HEK293 (cell line): ENCODE measurements at regions not wholly inside any gene's neighbourhood (a gene's known extent, or its start where the extent isn't known, plus 50 kb on each side); places are given as distances from the start of the nearest gene placed in this dataset.

Experiments used
- CTCF ChIA-PET: fragments of 350-600 bp; formaldehyde crosslinking; extraction: SDS; loops from one replicate; lab custom pipeline; 2021; ENCODE audit warnings: antibody characterized with exemption; lab: Yijun Ruan, JAX
- POLR2A ChIA-PET: fragments of 300-600 bp; formaldehyde crosslinking; extraction: SDS; loops from one replicate; lab custom pipeline; 2020; ENCODE audit warnings: antibody characterized with exemption, inconsistent platforms; lab: Yijun Ruan, JAX
- H3K27ac ChIP-seq: fragments of 200-500 bp; sonication (Bioruptor generic); 2 replicates; pipeline ENCODE4 v1.5.1; 2014; ENCODE audit warnings: low read depth, low read length, control low read depth, inconsistent platforms; ENCODE audit errors: extremely low read depth
- H3K36me3 ChIP-seq, 2 experiments: fragments of 200-500 bp in 1 of 2; sonication (Bioruptor generic) in 1 of 2; 1 replicate in 1 of 2; 2 replicates in 1 of 2; pipeline ENCODE4 v1.5.1; 2014 to 2017; ENCODE audit warnings: inconsistent platforms in 2 of 2, low read length in 2 of 2; ENCODE audit not compliant: control insufficient read depth in 2 of 2, insufficient read depth in 1 of 2
- H3K4me1 ChIP-seq: fragments of 200-500 bp; sonication (Bioruptor generic); 2 replicates; pipeline ENCODE4 v1.5.1; 2014; ENCODE audit warnings: mild to moderate bottlenecking, low read length, inconsistent platforms; ENCODE audit not compliant: control insufficient read depth, insufficient read depth
- H3K4me3 ChIP-seq: 2 replicates; pipeline ENCODE4 v1.5.1; 2011; ENCODE audit warnings: low read depth, mild to moderate bottlenecking, control low read depth, low read length, moderate library complexity
- H3K9me3 ChIP-seq: fragments of 200-500 bp; sonication (Bioruptor generic); 2 replicates; pipeline ENCODE4 v1.5.1; 2014; ENCODE audit warnings: low read depth, low read length, inconsistent platforms; ENCODE audit not compliant: control insufficient read depth, insufficient read depth
- EGR2 ChIP-seq: fragments of 450-650 bp; formaldehyde crosslinking; IDR thresholded peaks from 2 replicates; pipeline ENCODE4 v1.5.1; 2016; ENCODE audit warnings: low read depth, missing biosample characterization, missing genetic modification characterization
- HOXA7 ChIP-seq: sonication (generic); formaldehyde crosslinking; IDR thresholded peaks from 2 replicates; pipeline ENCODE4 v1.8.1; 2022; ENCODE audit warnings: missing genetic modification reagents, borderline replicate concordance
- HOXD13 ChIP-seq: sonication (generic); formaldehyde crosslinking; IDR thresholded peaks from 2 replicates; pipeline ENCODE4 v1.8.0; 2022; ENCODE audit warnings: missing genetic modification reagents, borderline replicate concordance
- SCRT1 ChIP-seq: fragments of 450-650 bp; formaldehyde crosslinking; IDR thresholded peaks from 2 replicates; pipeline ENCODE4 v1.5.1; 2016; ENCODE audit warnings: missing biosample characterization, missing genetic modification characterization, borderline replicate concordance
- TCF7L2 ChIP-seq: IDR thresholded peaks from 2 replicates; pipeline ENCODE4 v1.6.1; 2011; ENCODE audit warnings: low read depth, mild to moderate bottlenecking, inconsistent platforms, low read length, moderate library complexity, borderline replicate concordance
- ZNF138 ChIP-seq: fragments of 450-650 bp; formaldehyde crosslinking; IDR thresholded peaks from 2 replicates; pipeline ENCODE4 v1.5.1; 2016; ENCODE audit warnings: missing biosample characterization, missing genetic modification characterization, borderline replicate concordance
- ZNF24 ChIP-seq: fragments of 450-650 bp; formaldehyde crosslinking; IDR thresholded peaks from 2 replicates; pipeline ENCODE4 v1.5.1; 2016; ENCODE audit warnings: missing biosample characterization, missing genetic modification characterization
- ZNF335 ChIP-seq: fragments of 450-650 bp; formaldehyde crosslinking; conservative IDR thresholded peaks from 2 replicates; pipeline ENCODE4 v1.5.1; 2016; ENCODE audit warnings: missing biosample characterization, missing genetic modification characterization
- ZNF610 ChIP-seq: fragments of 450-650 bp; formaldehyde crosslinking; IDR thresholded peaks from 2 replicates; pipeline ENCODE4 v1.5.1; 2016; ENCODE audit warnings: missing biosample characterization, missing genetic modification characterization, borderline replicate concordance
- ZNF654 ChIP-seq: fragments of 450-650 bp; formaldehyde crosslinking; IDR thresholded peaks from 2 replicates; pipeline ENCODE4 v1.5.1; 2016; ENCODE audit warnings: low read depth, missing biosample characterization, missing genetic modification characterization
- ZNF701 ChIP-seq: fragments of 450-650 bp; formaldehyde crosslinking; IDR thresholded peaks from 2 replicates; pipeline ENCODE4 v1.5.1; 2016; ENCODE audit warnings: missing biosample characterization, missing genetic modification characterization
- ZNF776 ChIP-seq: fragments of 450-650 bp; formaldehyde crosslinking; IDR thresholded peaks from 2 replicates; pipeline ENCODE4 v1.5.0; 2017; ENCODE audit warnings: missing biosample characterization, missing genetic modification characterization, borderline replicate concordance
- ZNF830 ChIP-seq: fragments of 450-650 bp; IDR thresholded peaks from 2 replicates; pipeline ENCODE4 v1.5.0; 2018; ENCODE audit warnings: missing biosample characterization, missing genetic modification characterization, low read depth, mild to moderate bottlenecking, moderate library complexity
- ZSCAN16 ChIP-seq: fragments of 450-650 bp; formaldehyde crosslinking; IDR thresholded peaks from 2 replicates; pipeline ENCODE4 v1.5.1; 2016; ENCODE audit warnings: missing biosample characterization, missing genetic modification characterization
- TF ChIP-seq, protein P1 (sequence below): fragments of 450-650 bp; formaldehyde crosslinking; IDR thresholded peaks from 2 replicates; pipeline ENCODE4 v1.5.1; 2017; ENCODE audit warnings: missing biosample characterization, missing genetic modification characterization
- TF ChIP-seq, protein P2 (sequence below): fragments of 450-650 bp; formaldehyde crosslinking; IDR thresholded peaks from 2 replicates; pipeline ENCODE4 v1.5.1; 2016; ENCODE audit warnings: missing biosample characterization, missing genetic modification characterization
- TF ChIP-seq, protein P3 (sequence below): fragments of 450-650 bp; formaldehyde crosslinking; IDR thresholded peaks from 2 replicates; pipeline ENCODE4 v1.5.1; 2016; ENCODE audit warnings: missing biosample characterization, missing genetic modification characterization
- TF ChIP-seq, protein P4 (sequence below): fragments of 450-650 bp; formaldehyde crosslinking; IDR thresholded peaks from 2 replicates; pipeline ENCODE4 v1.5.1; 2016; ENCODE audit warnings: missing biosample characterization, missing genetic modification characterization, borderline replicate concordance

DNA sequence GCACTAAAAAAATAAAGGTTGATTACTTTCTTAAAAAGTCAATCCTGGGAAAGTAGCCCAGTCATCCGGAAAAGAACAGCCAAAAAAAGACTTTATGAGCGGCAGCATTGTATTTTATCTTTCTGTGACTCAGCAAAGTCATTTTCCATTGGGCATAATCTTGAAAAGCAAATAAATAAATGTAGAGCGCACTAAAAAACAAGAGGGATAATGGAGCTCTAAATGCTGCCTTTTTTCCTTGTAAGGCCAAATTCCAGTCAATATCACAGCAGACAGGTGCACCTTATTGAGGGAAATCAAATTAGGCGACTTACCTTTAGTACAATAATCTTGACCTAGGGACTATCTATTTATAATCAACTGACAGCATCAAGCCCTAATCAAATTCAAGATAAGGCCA, 266.8 kb downstream of the MTRR start (continued):
- TF ChIP-seq, protein P1, sequence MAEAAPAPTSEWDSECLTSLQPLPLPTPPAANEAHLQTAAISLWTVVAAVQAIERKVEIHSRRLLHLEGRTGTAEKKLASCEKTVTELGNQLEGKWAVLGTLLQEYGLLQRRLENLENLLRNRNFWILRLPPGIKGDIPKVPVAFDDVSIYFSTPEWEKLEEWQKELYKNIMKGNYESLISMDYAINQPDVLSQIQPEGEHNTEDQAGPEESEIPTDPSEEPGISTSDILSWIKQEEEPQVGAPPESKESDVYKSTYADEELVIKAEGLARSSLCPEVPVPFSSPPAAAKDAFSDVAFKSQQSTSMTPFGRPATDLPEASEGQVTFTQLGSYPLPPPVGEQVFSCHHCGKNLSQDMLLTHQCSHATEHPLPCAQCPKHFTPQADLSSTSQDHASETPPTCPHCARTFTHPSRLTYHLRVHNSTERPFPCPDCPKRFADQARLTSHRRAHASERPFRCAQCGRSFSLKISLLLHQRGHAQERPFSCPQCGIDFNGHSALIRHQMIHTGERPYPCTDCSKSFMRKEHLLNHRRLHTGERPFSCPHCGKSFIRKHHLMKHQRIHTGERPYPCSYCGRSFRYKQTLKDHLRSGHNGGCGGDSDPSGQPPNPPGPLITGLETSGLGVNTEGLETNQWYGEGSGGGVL (tag by site-specific recombination) = no peak
- TF ChIP-seq HOXA7 (CRISPR knock-in tag) (no peak), ZNF24 (tag by site-specific recombination) (no peak), HOXD13 (no peak), EGR2 (tag by site-specific recombination) (no peak), ZNF610 (tag by site-specific recombination) (no peak), TCF7L2 (no peak), ZNF138 (tag by site-specific recombination) (no peak), ZSCAN16 (tag by site-specific recombination) (no peak), ZNF776 (tag by site-specific recombination) (no peak), ZNF701 (tag by site-specific recombination) (no peak), ZNF654 (no peak)
- TF ChIP-seq, protein P2, sequence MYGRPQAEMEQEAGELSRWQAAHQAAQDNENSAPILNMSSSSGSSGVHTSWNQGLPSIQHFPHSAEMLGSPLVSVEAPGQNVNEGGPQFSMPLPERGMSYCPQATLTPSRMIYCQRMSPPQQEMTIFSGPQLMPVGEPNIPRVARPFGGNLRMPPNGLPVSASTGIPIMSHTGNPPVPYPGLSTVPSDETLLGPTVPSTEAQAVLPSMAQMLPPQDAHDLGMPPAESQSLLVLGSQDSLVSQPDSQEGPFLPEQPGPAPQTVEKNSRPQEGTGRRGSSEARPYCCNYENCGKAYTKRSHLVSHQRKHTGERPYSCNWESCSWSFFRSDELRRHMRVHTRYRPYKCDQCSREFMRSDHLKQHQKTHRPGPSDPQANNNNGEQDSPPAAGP = no peak

DNA sequence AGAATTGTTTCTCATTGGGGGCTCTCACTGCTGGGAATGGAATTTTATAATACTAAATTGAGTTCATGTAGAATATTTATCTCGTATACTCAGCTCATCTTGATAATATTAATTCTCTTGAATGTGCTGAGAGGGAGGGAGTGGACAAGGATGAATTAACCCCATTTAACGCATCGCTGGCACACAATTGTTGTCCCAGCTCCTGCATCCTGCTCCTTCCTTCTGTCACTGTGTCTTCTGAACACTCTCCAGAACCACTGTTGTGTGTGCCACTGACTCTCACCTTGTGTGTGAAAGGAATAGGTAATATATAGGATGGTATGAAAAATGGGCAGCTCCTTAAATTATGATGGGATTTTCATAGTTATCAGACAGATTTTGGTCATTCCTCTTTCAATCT, 267.3 kb downstream of the MTRR start:
- no peak overlapping the region for H3K27ac ChIP-seq
- TF ChIP-seq, protein P3, sequence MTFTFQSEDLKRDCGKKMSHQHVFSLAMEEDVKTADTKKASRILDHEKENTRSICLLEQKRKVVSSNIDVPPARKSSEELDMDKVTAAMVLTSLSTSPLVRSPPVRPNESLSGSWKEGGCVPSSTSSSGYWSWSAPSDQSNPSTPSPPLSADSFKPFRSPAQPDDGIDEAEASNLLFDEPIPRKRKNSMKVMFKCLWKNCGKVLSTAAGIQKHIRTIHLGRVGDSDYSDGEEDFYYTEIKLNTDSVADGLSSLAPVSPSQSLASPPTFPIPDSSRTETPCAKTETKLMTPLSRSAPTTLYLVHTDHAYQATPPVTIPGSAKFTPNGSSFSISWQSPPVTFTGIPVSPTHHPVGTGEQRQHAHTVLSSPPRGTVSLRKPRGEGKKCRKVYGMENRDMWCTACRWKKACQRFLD (tag by site-specific recombination) = no peak
- TF ChIP-seq, protein P1 (tag by site-specific recombination) = no peak
- no peak for TF ChIP-seq ZNF830 (tag by site-specific recombination)
- no peak for TF ChIP-seq ZNF335 (tag by site-specific recombination)
- TF ChIP-seq, protein P4, sequence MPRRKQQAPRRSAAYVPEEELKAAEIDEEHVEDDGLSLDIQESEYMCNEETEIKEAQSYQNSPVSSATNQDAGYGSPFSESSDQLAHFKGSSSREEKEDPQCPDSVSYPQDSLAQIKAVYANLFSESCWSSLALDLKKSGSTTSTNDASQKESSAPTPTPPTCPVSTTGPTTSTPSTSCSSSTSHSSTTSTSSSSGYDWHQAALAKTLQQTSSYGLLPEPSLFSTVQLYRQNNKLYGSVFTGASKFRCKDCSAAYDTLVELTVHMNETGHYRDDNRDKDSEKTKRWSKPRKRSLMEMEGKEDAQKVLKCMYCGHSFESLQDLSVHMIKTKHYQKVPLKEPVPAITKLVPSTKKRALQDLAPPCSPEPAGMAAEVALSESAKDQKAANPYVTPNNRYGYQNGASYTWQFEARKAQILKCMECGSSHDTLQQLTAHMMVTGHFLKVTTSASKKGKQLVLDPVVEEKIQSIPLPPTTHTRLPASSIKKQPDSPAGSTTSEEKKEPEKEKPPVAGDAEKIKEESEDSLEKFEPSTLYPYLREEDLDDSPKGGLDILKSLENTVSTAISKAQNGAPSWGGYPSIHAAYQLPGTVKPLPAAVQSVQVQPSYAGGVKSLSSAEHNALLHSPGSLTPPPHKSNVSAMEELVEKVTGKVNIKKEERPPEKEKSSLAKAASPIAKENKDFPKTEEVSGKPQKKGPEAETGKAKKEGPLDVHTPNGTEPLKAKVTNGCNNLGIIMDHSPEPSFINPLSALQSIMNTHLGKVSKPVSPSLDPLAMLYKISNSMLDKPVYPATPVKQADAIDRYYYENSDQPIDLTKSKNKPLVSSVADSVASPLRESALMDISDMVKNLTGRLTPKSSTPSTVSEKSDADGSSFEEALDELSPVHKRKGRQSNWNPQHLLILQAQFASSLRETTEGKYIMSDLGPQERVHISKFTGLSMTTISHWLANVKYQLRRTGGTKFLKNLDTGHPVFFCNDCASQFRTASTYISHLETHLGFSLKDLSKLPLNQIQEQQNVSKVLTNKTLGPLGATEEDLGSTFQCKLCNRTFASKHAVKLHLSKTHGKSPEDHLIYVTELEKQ (tag by site-specific recombination) = no peak
- no peak for TF ChIP-seq SCRT1 (tag by site-specific recombination)
- POLR2A ChIA-PET = no interaction called here
- no peaks in the 10 kb centered on the region for H3K4me1 ChIP-seq
- H3K4me3 ChIP-seq = no peak overlapping the region
- H3K9me3 ChIP-seq = no peaks in the 10 kb centered on the region
- no peaks in the 10 kb centered on the region for H3K36me3 ChIP-seq
- CTCF ChIA-PET = no interaction called here
